Adrenal gland (tissue), 5 donors: ENCODE measurements at regions not wholly inside any gene's neighbourhood (a gene's known extent, or its start where the extent isn't known, plus 50 kb on each side); places are given as distances from the start of the nearest gene placed in this dataset.

Experiments used
- CTCF ChIP-seq, 6 experiments: fragments of 450-650 bp in 4 of 6; fragments of 200-600 bp in 2 of 6; sonication (generic) in 1 of 6; IDR thresholded peaks; 1 replicate in 5 of 6; 2 replicates in 1 of 6; pipeline versions ENCODE4 v1.5.1 to v1.8.0; 2016 to 2021; ENCODE audit warnings: antibody characterized with exemption in 6 of 6, mild to moderate bottlenecking in 2 of 6, moderate library complexity in 1 of 6
- POLR2A ChIP-seq, 2 donors: fragments of 450-650 bp; IDR thresholded peaks; one replicate each; pipeline ENCODE4 v1.6.1; 2017; ENCODE audit warnings: antibody characterized with exemption in 2 of 2, mild to moderate bottlenecking in 2 of 2, moderate library complexity in 1 of 2
- donor health status: DM: no; HTN: no; CAD: no.

- no peak for TF ChIP-seq POLR2A (IDR thresholded peaks at IDR 0.05)
- no peak for TF ChIP-seq CTCF (IDR thresholded peaks at IDR 0.05)
Measured at GRCh38 chr7:68457481-68457880, 1140.8 kb upstream of the AUTS2 start.
